A549 (cell line): ENCODE measurements at regions not wholly inside any gene's neighbourhood (a gene's known extent, or its start where the extent isn't known, plus 50 kb on each side); places are given as distances from the start of the nearest gene placed in this dataset.

Experiments used
- ATAC-seq, 2 experiments: fragments of 200-7000 bp in 1 of 2; fragments of >200 bp in 1 of 2; cut with Nextera tagmentation in 1 of 2; cut with Tn5 transposase in 1 of 2; 3 replicates each; pipeline versions ENCODE4 v1.8.0 to v1.9.1; 2018 to 2020; ENCODE audit warnings: mild to moderate bottlenecking in 1 of 2, moderate library complexity in 1 of 2
- CTCF ChIA-PET: fragments of 300-600 bp; sonication (Branson Sonifier 250); formaldehyde crosslinking; extraction: SDS; loops from one replicate; lab custom pipeline; 2021; ENCODE audit warnings: antibody characterized with exemption, inconsistent platforms; lab: Yijun Ruan, JAX
- POLR2A ChIA-PET: fragments of 350-600 bp; formaldehyde crosslinking; extraction: SDS; loops from one replicate; lab custom pipeline; 2021; ENCODE audit warnings: antibody characterized with exemption, inconsistent platforms; lab: Yijun Ruan, JAX
- DNase-seq, 2 experiments: peaks; one replicate each; pipeline versions ENCODE4 v3.0.0 to v3.0.0-alpha.2; 2011 to 2016; ENCODE audit warnings: low read depth in 1 of 2, low spot score in 1 of 2
- FAIRE-seq: peaks from 2 replicates; lab custom pipeline; 2011; peaks lifted over from hg19 to GRCh38; lab: Jason Lieb, UNC
- H3K27ac ChIP-seq, 2 experiments: fragments of >200 bp; sonication (Bioruptor Twin); formaldehyde crosslinking; 3 replicates each; pipeline ENCODE4 v1.5.1; 2016 to 2017
- H3K4me1 ChIP-seq: fragments of >200 bp; sonication (Bioruptor Twin); formaldehyde crosslinking; 3 replicates; pipeline ENCODE4 v1.6.1; 2016
- H3K4me2 ChIP-seq: fragments of >200 bp; sonication (Bioruptor Twin); formaldehyde crosslinking; 3 replicates; pipeline ENCODE4 v1.6.1; 2016
- H3K4me3 ChIP-seq: fragments of >200 bp; sonication (Bioruptor Twin); formaldehyde crosslinking; 3 replicates; pipeline ENCODE4 v1.5.1; 2016
- H3K9me3 ChIP-seq: fragments of >200 bp; sonication (Bioruptor Twin); formaldehyde crosslinking; 3 replicates; pipeline ENCODE4 v1.6.1; 2016
- BCL3 ChIP-seq: fragments of >200 bp; sonication (Bioruptor Twin); formaldehyde crosslinking; IDR thresholded peaks from 3 replicates; pipeline ENCODE4 v1.6.1; 2016
- CBX2 ChIP-seq: fragments of 200-600 bp; sonication (generic); IDR thresholded peaks from 2 replicates; pipeline ENCODE4 v1.6.1; 2016; ENCODE audit warnings: low read depth, mild to moderate bottlenecking, borderline replicate concordance
- CHD4 ChIP-seq: fragments of 200-600 bp; sonication (generic); IDR thresholded peaks from 2 replicates; pipeline ENCODE4 v1.6.1; 2016; ENCODE audit warnings: antibody characterized with exemption, mild to moderate bottlenecking, borderline replicate concordance
- CTCF ChIP-seq: fragments of >200 bp; sonication (Bioruptor Twin); formaldehyde crosslinking; IDR thresholded peaks from 3 replicates; pipeline ENCODE4 v1.5.1; 2016
- EHF ChIP-seq: fragments of 250-450 bp; sonication (Bioruptor Pico); IDR thresholded peaks from 2 replicates; pipeline ENCODE4 v1.5.0; 2020; ENCODE audit warnings: mild to moderate bottlenecking
- ELK1 ChIP-seq: fragments of 150-350 bp; IDR thresholded peaks from 2 replicates; pipeline ENCODE4 v1.6.1; 2014; ENCODE audit warnings: low read depth, mild to moderate bottlenecking, low read length
- EP300 ChIP-seq, 2 experiments: fragments of >200 bp; sonication (Bioruptor Twin); formaldehyde crosslinking; IDR thresholded peaks; 2 replicates in 1 of 2; 3 replicates in 1 of 2; pipeline ENCODE4 v1.6.1; 2016 to 2017
- HDAC2 ChIP-seq: fragments of 200-600 bp; sonication (generic); IDR thresholded peaks from 2 replicates; pipeline ENCODE4 v1.6.1; 2016
- HES2 ChIP-seq: fragments of >200 bp; sonication (Bioruptor Twin); formaldehyde crosslinking; IDR thresholded peaks from 2 replicates; pipeline ENCODE4 v1.6.1; 2016
- HOXA7 ChIP-seq: fragments of 250-450 bp; sonication (Bioruptor Pico); IDR thresholded peaks from 2 replicates; pipeline ENCODE4 v1.5.0; 2020; ENCODE audit warnings: mild to moderate bottlenecking, moderate library complexity
- HOXB13 ChIP-seq: fragments of 250-450 bp; sonication (Bioruptor Pico); IDR thresholded peaks from 2 replicates; pipeline ENCODE4 v1.5.0; 2020; ENCODE audit warnings: low read depth, mild to moderate bottlenecking, moderate library complexity
- KDM5A ChIP-seq: fragments of 200-600 bp; sonication (generic); IDR thresholded peaks from 2 replicates; pipeline ENCODE4 v1.6.1; 2016; ENCODE audit warnings: antibody characterized with exemption, mild to moderate bottlenecking
- MAFK ChIP-seq: fragments of 450-650 bp; IDR thresholded peaks from 2 replicates; pipeline ENCODE4 v1.6.1; 2014; ENCODE audit not compliant: partially characterized antibody
- MAZ ChIP-seq: fragments of 150-350 bp; IDR thresholded peaks from 2 replicates; pipeline ENCODE4 v1.6.1; 2014; ENCODE audit warnings: antibody characterized with exemption, low read depth, low read length, borderline replicate concordance
- MYC ChIP-seq: IDR thresholded peaks from 2 replicates; pipeline ENCODE4 v1.6.1; 2012; ENCODE audit warnings: mild to moderate bottlenecking, inconsistent platforms, low read length, improper control_type of control experiment, borderline replicate concordance
- NR3C1 ChIP-seq: fragments of >200 bp; sonication (Bioruptor Twin); formaldehyde crosslinking; IDR thresholded peaks from 3 replicates; pipeline ENCODE4 v1.6.1; 2017
- POLR2A ChIP-seq: IDR thresholded peaks from 2 replicates; pipeline ENCODE4 v1.6.1; 2012; ENCODE audit warnings: mild to moderate bottlenecking, low read length
- RCOR1 ChIP-seq: fragments of 150-350 bp; IDR thresholded peaks from 2 replicates; pipeline ENCODE4 v1.6.1; 2014; ENCODE audit warnings: antibody characterized with exemption, low read length, low read depth
- REST ChIP-seq: fragments of 200-600 bp; sonication (generic); IDR thresholded peaks from 2 replicates; pipeline ENCODE4 v1.6.1; 2016; ENCODE audit warnings: antibody characterized with exemption, mild to moderate bottlenecking, moderate library complexity
- RFX5 ChIP-seq: fragments of 450-650 bp; IDR thresholded peaks from 2 replicates; pipeline ENCODE4 v1.7.1; 2014; ENCODE audit warnings: antibody characterized with exemption, mild to moderate bottlenecking, moderate library complexity
- TP53 ChIP-seq: fragments of 250-450 bp; sonication (Bioruptor Pico); IDR thresholded peaks from 2 replicates; pipeline ENCODE4 v1.5.0; 2021; ENCODE audit warnings: mild to moderate bottlenecking, moderate library complexity
- USF2 ChIP-seq: fragments of 450-650 bp; IDR thresholded peaks from 2 replicates; pipeline ENCODE4 v1.6.1; 2014; ENCODE audit warnings: antibody characterized with exemption
- WGBS: methylation state at CpG from one replicate; pipeline ENCODE4 v1.1.6; 2017; ENCODE audit errors: missing lambda C conversion rate; 5-methylcytosine and 5-hydroxymethylcytosine counted together

- Histone ChIP-seq H3K4me3 (no peak overlapping the region), H3K27ac (no peak overlapping the region), H3K4me1 (no peaks in the 10 kb centered on the region), H3K4me2 (no peak overlapping the region), H3K9me3 (no peaks in the 10 kb centered on the region)
- DNase-seq: no peak
- ChIA-PET POLR2A (no interaction called here), CTCF (no interaction called here)
- TF ChIP-seq NR3C1 (no peak), HDAC2 (no peak), MYC (no peak), HOXB13 (CRISPR knock-in tag) (no peak), CBX2 (no peak), EHF (no peak), USF2 (no peak), REST (no peak), CHD4 (no peak), BCL3 (no peak)
- no peak for ATAC-seq
- FAIRE-seq: no peak
- 1% methylated on average over 3 of the region's 3 CpGs for WGBS
These were observed 463.6 kb downstream of the HAPSTR1 start for GRCh38 chr16:9555051-9555450.

GRCh38 chr16:9556949-9557665 lies 465.7 kb downstream of the HAPSTR1 start:
- Histone ChIP-seq H3K4me3 (no peak overlapping the region), H3K9me3 (no peaks in the 10 kb centered on the region), H3K27ac (no peak overlapping the region), H3K4me2 (no peak overlapping the region)
- ATAC-seq: no peak
- peak; percentile 7 for FAIRE-seq
- 2% methylated on average over 7 of the region's 7 CpGs for WGBS
- ChIA-PET POLR2A (no interaction called here), CTCF (no interaction called here)
- TF ChIP-seq TP53 (CRISPR knock-in tag): no peak
- TF ChIP-seq MAFK: no peak
- no peak for TF ChIP-seq POLR2A
- no peak for TF ChIP-seq RCOR1
- no peak for TF ChIP-seq CBX2
- no peak for TF ChIP-seq CTCF
- TF ChIP-seq MAZ: no peak
- no peak for TF ChIP-seq HES2
- no peak for TF ChIP-seq EP300 (IDR thresholded peaks at IDR 0.05)
- no peak for TF ChIP-seq RFX5
- no peak for TF ChIP-seq ELK1
- TF ChIP-seq KDM5A: no peak
- no peak for TF ChIP-seq REST
- TF ChIP-seq HOXA7 (CRISPR knock-in tag): no peak
- TF ChIP-seq, all 56 proteins: peak for 0
- H3K4me1 ChIP-seq: no peaks in the 10 kb centered on the region
- no peak for DNase-seq
